ENCODE measurements at regions not wholly inside any gene's neighbourhood (a gene's known extent, or its start where the extent isn't known, plus 50 kb on each side); places are given as distances from the start of the nearest gene placed in this dataset.

GRCh38 chr3:14318646-14319045 lies 83.8 kb upstream of the SLC6A6 start (continued):
- TF ChIP-seq, protein P1, sequence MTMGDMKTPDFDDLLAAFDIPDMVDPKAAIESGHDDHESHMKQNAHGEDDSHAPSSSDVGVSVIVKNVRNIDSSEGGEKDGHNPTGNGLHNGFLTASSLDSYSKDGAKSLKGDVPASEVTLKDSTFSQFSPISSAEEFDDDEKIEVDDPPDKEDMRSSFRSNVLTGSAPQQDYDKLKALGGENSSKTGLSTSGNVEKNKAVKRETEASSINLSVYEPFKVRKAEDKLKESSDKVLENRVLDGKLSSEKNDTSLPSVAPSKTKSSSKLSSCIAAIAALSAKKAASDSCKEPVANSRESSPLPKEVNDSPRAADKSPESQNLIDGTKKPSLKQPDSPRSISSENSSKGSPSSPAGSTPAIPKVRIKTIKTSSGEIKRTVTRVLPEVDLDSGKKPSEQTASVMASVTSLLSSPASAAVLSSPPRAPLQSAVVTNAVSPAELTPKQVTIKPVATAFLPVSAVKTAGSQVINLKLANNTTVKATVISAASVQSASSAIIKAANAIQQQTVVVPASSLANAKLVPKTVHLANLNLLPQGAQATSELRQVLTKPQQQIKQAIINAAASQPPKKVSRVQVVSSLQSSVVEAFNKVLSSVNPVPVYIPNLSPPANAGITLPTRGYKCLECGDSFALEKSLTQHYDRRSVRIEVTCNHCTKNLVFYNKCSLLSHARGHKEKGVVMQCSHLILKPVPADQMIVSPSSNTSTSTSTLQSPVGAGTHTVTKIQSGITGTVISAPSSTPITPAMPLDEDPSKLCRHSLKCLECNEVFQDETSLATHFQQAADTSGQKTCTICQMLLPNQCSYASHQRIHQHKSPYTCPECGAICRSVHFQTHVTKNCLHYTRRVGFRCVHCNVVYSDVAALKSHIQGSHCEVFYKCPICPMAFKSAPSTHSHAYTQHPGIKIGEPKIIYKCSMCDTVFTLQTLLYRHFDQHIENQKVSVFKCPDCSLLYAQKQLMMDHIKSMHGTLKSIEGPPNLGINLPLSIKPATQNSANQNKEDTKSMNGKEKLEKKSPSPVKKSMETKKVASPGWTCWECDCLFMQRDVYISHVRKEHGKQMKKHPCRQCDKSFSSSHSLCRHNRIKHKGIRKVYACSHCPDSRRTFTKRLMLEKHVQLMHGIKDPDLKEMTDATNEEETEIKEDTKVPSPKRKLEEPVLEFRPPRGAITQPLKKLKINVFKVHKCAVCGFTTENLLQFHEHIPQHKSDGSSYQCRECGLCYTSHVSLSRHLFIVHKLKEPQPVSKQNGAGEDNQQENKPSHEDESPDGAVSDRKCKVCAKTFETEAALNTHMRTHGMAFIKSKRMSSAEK (CRISPR knock-in tag; IDR thresholded peaks at IDR 0.05; ENCODE audit: borderline replicate concordance) = no peak
- TF ChIP-seq FOXJ3 (CRISPR knock-in tag; IDR thresholded peaks at IDR 0.05; ENCODE audit: borderline replicate concordance) (no peak), CTCF (IDR thresholded peaks at IDR 0.05) (no peak), ZNF671 (CRISPR knock-in tag; IDR thresholded peaks at IDR 0.05) (no peak), ERG (CRISPR knock-in tag; IDR thresholded peaks at IDR 0.05) (no peak), NR3C1 (CRISPR knock-in tag; conservative IDR thresholded peaks at IDR 0.05; ENCODE audit: low read depth) (no peak), ATF6 (CRISPR knock-in tag; IDR thresholded peaks at IDR 0.05) (no peak), ZNF138 (CRISPR knock-in tag; conservative IDR thresholded peaks at IDR 0.05) (no peak), NFE2L1 (CRISPR knock-in tag; IDR thresholded peaks at IDR 0.05) (no peak)

GRCh38 chr3:14319654-14320182 lies 82.7 kb upstream of the SLC6A6 start:
- H3K27ac Mint-ChIP-seq = peak overlapping the region; percentile 58
- POLR2A ChIA-PET = interaction anchor here (0.9 to 1.2 kb wide), 2 partner anchors 10 to 22 kb away, joined by 3 read pairs; no protein-coding TSS in a partner anchor
- peak overlapping the region; percentile 61 for H3K4me3 Mint-ChIP-seq
- no peak for TF ChIP-seq ATF2 (CRISPR knock-in tag; IDR thresholded peaks at IDR 0.05; ENCODE audit: borderline replicate concordance, low read depth)
- peak; percentile 94 for TF ChIP-seq USF1 (CRISPR knock-in tag; IDR thresholded peaks at IDR 0.05)
- no peak for TF ChIP-seq SMAD4 (CRISPR knock-in tag; IDR thresholded peaks at IDR 0.05)
- TF ChIP-seq, protein P2, sequence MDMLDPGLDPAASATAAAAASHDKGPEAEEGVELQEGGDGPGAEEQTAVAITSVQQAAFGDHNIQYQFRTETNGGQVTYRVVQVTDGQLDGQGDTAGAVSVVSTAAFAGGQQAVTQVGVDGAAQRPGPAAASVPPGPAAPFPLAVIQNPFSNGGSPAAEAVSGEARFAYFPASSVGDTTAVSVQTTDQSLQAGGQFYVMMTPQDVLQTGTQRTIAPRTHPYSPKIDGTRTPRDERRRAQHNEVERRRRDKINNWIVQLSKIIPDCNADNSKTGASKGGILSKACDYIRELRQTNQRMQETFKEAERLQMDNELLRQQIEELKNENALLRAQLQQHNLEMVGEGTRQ (CRISPR knock-in tag; IDR thresholded peaks at IDR 0.05) = peak; percentile 96
- peak; percentile 54; the same call in 1 of the 2 replicates for TF ChIP-seq NFYB (CRISPR knock-in tag; conservative IDR thresholded peaks at IDR 0.05; ENCODE audit: low read depth)
- DNase-seq (ENCODE audit: low spot score) = peak; percentile 72
- peaks cover 3% of the 10 kb centered on the region; the same call in 1 of the 2 replicates for H3K36me3 Mint-ChIP-seq
- CTCF ChIA-PET = interaction anchor here (0.6 to 1.4 kb wide), 6 partner anchors 17 to 82 kb away, joined by 3 to 6 read pairs (median 3); partner anchors contain the start of gene SLC6A6
- peaks cover 4% of the 10 kb centered on the region for H3K9me3 Mint-ChIP-seq
- peaks cover 5% of the 10 kb centered on the region; the same call in 1 of the 2 replicates for H3K27me3 Mint-ChIP-seq (ENCODE audit: low read depth)
- peak; percentile 98 for ATAC-seq
- H3K4me1 Mint-ChIP-seq = peaks cover 24% of the 10 kb centered on the region

Measured in WTC11 (cell line).